ENCODE measurements at regions not wholly inside any gene's neighbourhood (a gene's known extent, or its start where the extent isn't known, plus 50 kb on each side); places are given as distances from the start of the nearest gene placed in this dataset.

DNA sequence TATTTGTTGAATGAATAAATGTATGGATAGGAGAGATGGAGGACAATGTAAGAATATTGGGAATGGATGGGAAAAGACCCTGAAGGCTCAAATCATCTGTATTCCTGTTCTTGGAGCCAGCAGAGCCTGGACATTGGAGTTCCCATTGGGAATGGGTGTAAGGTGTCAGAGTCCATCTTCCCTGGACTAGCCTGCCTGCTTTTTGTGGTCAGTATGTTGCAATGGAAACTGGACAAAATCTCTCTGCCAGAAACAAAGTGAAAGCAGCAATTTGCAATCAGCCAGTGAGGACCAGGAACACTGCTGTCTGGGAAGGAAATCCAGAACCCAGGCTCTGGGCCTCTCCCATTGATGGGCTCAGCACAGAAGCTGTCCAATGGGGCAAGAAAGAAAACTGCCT, 83.5 kb upstream of the SKOR2 start:
- Histone ChIP-seq H3K9me3 (ENCODE audit: control insufficient read depth, insufficient read depth, low read length) (peaks cover 6% of the 10 kb centered on the region; the same call in 1 of the 2 replicates), H2AFZ (replicated peaks; ENCODE audit: low read length, poor library complexity) (no peak overlapping the region), H3K9me1 (ENCODE audit: insufficient read depth, low read length) (no peaks in the 10 kb centered on the region), H2AK5ac (ENCODE audit: low read depth, low read length) (no peak overlapping the region), H3K27ac (ENCODE audit: insufficient read depth, low read length) (no peak overlapping the region), H3K79me1 (ENCODE audit: low read depth in 1 of 2, low read length in 2 of 2) (no peaks in the 10 kb centered on the region), H2BK20ac (ENCODE audit: low read depth, low read length) (no peak overlapping the region), H3K23ac (ENCODE audit: low read depth, low read length) (no peak overlapping the region), H2BK15ac (ENCODE audit: low read depth, low read length) (no peak overlapping the region), H4K91ac (ENCODE audit: insufficient read depth, low read depth, low read length) (no peak overlapping the region), H4K8ac (ENCODE audit: low read depth in 2 of 2, low read length in 2 of 2) (no peak overlapping the region), H3K56ac (ENCODE audit: extremely low read depth, insufficient read depth, low read length) (no peak overlapping the region), H3K4me1 (ENCODE audit: control insufficient read depth, insufficient read depth, low read length) (no peaks in the 10 kb centered on the region), H4K20me1 (ENCODE audit: insufficient read depth, low read length) (no peaks in the 10 kb centered on the region), H4K5ac (ENCODE audit: low read depth, low read length) (no peak overlapping the region), H3K4me3 (ENCODE audit: insufficient read depth, low read depth, low read length) (no peak overlapping the region), H3K9ac (ENCODE audit: low read depth, low read length) (no peak overlapping the region), H2BK5ac (ENCODE audit: low read depth, low read length, poor library complexity, severe bottlenecking) (no peak overlapping the region), H3K4me2 (ENCODE audit: low read depth, low read length) (no peak overlapping the region), H3K14ac (replicated peaks; ENCODE audit: low read depth, low read length) (no peak overlapping the region), H3K36me3 (ENCODE audit: control insufficient read depth, insufficient read depth, low read length) (no peaks in the 10 kb centered on the region), H2AK9ac (replicated peaks; ENCODE audit: low read depth, low read length, poor library complexity) (no peak overlapping the region), H3K18ac (ENCODE audit: low read depth, low read length) (no peak overlapping the region), H3K27me3 (ENCODE audit: control insufficient read depth, insufficient read depth, low read length) (no peaks in the 10 kb centered on the region), H3K4ac (ENCODE audit: low read depth, low read length) (no peak overlapping the region), H2BK120ac (ENCODE audit: low read depth, low read length) (no peak overlapping the region)
- ATAC-seq (ENCODE audit: low read depth) (no peak), DNase-seq (no peak)
- intact Hi-C loops (cut with micrococcal nuclease) = no loop called here
- no peak for TF ChIP-seq POLR2A (IDR thresholded peaks at IDR 0.05; ENCODE audit: low read depth, low read length)
- TF ChIP-seq CHD1 (IDR thresholded peaks at IDR 0.05; ENCODE audit: low read depth, low read length) = no peak
- TF ChIP-seq, protein P1, sequence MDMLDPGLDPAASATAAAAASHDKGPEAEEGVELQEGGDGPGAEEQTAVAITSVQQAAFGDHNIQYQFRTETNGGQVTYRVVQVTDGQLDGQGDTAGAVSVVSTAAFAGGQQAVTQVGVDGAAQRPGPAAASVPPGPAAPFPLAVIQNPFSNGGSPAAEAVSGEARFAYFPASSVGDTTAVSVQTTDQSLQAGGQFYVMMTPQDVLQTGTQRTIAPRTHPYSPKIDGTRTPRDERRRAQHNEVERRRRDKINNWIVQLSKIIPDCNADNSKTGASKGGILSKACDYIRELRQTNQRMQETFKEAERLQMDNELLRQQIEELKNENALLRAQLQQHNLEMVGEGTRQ (IDR thresholded peaks at IDR 0.05; ENCODE audit: low read depth, low read length) = no peak
- in situ Hi-C loops (cut with MboI; ENCODE audit: low sequenced_read_pairs) = no loop called here
- CTCF ChIA-PET = no interaction called here
- dilution Hi-C loops (cut with HindIII; ENCODE audit: low sequenced_read_pairs, unreplicated experiment) = no loop called here
- POLR2A ChIA-PET (ENCODE audit: unreplicated experiment) = no interaction called here
- no TSS peak for BruUV-seq (replicated peaks)
